ENCODE measurements at regions not wholly inside any gene's neighbourhood (a gene's known extent, or its start where the extent isn't known, plus 50 kb on each side); places are given as distances from the start of the nearest gene placed in this dataset.
A peak's percentile ranks its signal among the peaks of the same experiment; 100 is the strongest.

- no peak overlapping the region for H4K8ac ChIP-seq (ENCODE audit: low read length)
Observed at GRCh38 chr7:12028508-12028907, 182.6 kb upstream of the TMEM106B start.

GRCh38 chr7:12030116-12030515 lies 181.0 kb upstream of the TMEM106B start:
- Histone ChIP-seq H3K4me1 (ENCODE audit: control insufficient read depth, insufficient read depth, low read depth, low read length) (peaks cover 4% of the 10 kb centered on the region), H2BK15ac (ENCODE audit: low read depth, poor library complexity, severe bottlenecking) (no peak overlapping the region), H3K4me3 (ENCODE audit: insufficient read depth in 1 of 2, low read depth in 1 of 2, low read length in 2 of 2) (no peak overlapping the region), H3K4me2 (ENCODE audit: low read length, poor library complexity, severe bottlenecking) (no peak overlapping the region), H2BK12ac (ENCODE audit: low read length in 2 of 2) (peak overlapping the region in 1 of 2 experiments; percentile 42), H4K8ac (ENCODE audit: low read length) (no peak overlapping the region), H3K18ac (ENCODE audit: low read depth in 1 of 2, low read length in 2 of 2) (peak overlapping the region; percentile 8 to 30), H2AK5ac (ENCODE audit: low read length, severe bottlenecking) (peak overlapping the region; percentile 94), H3K9ac (ENCODE audit: low read length) (no peak overlapping the region), H3K27me3 (ENCODE audit: control insufficient read depth in 1 of 2, insufficient read depth in 1 of 2, low read length in 2 of 2) (no peaks in the 10 kb centered on the region), H3K14ac (ENCODE audit: low read length in 2 of 2) (no peak overlapping the region), H4K91ac (ENCODE audit: low read length) (peak overlapping the region; percentile 15), H3K79me1 (replicated peaks; ENCODE audit: low read length, poor library complexity, severe bottlenecking) (no peaks in the 10 kb centered on the region), H2AFZ (ENCODE audit: low read depth, low read length) (peak overlapping the region; percentile 93), H3K9me3 (ENCODE audit: control insufficient read depth, low read length) (no peaks in the 10 kb centered on the region), H3K27ac (ENCODE audit: low read length, poor library complexity, severe bottlenecking) (peak overlapping the region; percentile 92), H2BK5ac (ENCODE audit: low read depth, low read length, poor library complexity, severe bottlenecking) (peak overlapping the region; percentile 89), H3K36me3 (ENCODE audit: control insufficient read depth in 1 of 2, insufficient read depth in 2 of 2, low read depth in 1 of 2, low read length in 2 of 2) (no peaks in the 10 kb centered on the region), H2BK120ac (ENCODE audit: low read depth, low read length) (no peak overlapping the region), H3K4ac (ENCODE audit: low read depth in 1 of 2, low read length in 2 of 2) (peak overlapping the region in 1 of 2 experiments; percentile 16), H3K23ac (ENCODE audit: low read length in 2 of 2) (no peak overlapping the region)
- peak; percentile 26 for DNase-seq
- 37% methylated on average over 4 of the region's 5 CpGs for WGBS

More at GRCh38 chr7:12028508-12028907, 182.6 kb upstream of the TMEM106B start:
- no peak overlapping the region for H2BK12ac ChIP-seq (ENCODE audit: low read length in 2 of 2)
- H3K9ac ChIP-seq (ENCODE audit: low read length) = no peak overlapping the region
- no peak overlapping the region for H3K4ac ChIP-seq (ENCODE audit: low read depth in 1 of 2, low read length in 2 of 2)
- H3K79me1 ChIP-seq (replicated peaks; ENCODE audit: low read length, poor library complexity, severe bottlenecking) = no peaks in the 10 kb centered on the region
- H3K14ac ChIP-seq (ENCODE audit: low read length in 2 of 2) = no peak overlapping the region
- H3K4me3 ChIP-seq (ENCODE audit: insufficient read depth in 1 of 2, low read depth in 1 of 2, low read length in 2 of 2) = no peak overlapping the region
- no peaks in the 10 kb centered on the region for H3K27me3 ChIP-seq (ENCODE audit: control insufficient read depth in 1 of 2, insufficient read depth in 1 of 2, low read length in 2 of 2)
- H3K36me3 ChIP-seq (ENCODE audit: control insufficient read depth in 1 of 2, insufficient read depth in 2 of 2, low read depth in 1 of 2, low read length in 2 of 2) = no peaks in the 10 kb centered on the region
- 20% methylated on average over 1 of the region's 1 CpG for WGBS
- no peak overlapping the region for H3K23ac ChIP-seq (ENCODE audit: low read length in 2 of 2)
- peak; percentile 24 for DNase-seq
- H2AFZ ChIP-seq (ENCODE audit: low read depth, low read length) = no peak overlapping the region
- H3K18ac ChIP-seq (ENCODE audit: low read depth in 1 of 2, low read length in 2 of 2) = no peak overlapping the region
- H4K91ac ChIP-seq (ENCODE audit: low read length) = no peak overlapping the region
- H2BK120ac ChIP-seq (ENCODE audit: low read depth, low read length) = no peak overlapping the region
- peaks cover 4% of the 10 kb centered on the region for H3K4me1 ChIP-seq (ENCODE audit: control insufficient read depth, insufficient read depth, low read depth, low read length)
- no peak overlapping the region for H3K4me2 ChIP-seq (ENCODE audit: low read length, poor library complexity, severe bottlenecking)
- peak overlapping the region; percentile 81 for H2BK5ac ChIP-seq (ENCODE audit: low read depth, low read length, poor library complexity, severe bottlenecking)
- no peak overlapping the region for H2AK5ac ChIP-seq (ENCODE audit: low read length, severe bottlenecking)
- H3K27ac ChIP-seq (ENCODE audit: low read length, poor library complexity, severe bottlenecking) = peak overlapping the region; percentile 57
- H2BK15ac ChIP-seq (ENCODE audit: low read depth, poor library complexity, severe bottlenecking) = no peak overlapping the region
- H3K9me3 ChIP-seq (ENCODE audit: control insufficient read depth, low read length) = no peaks in the 10 kb centered on the region

GRCh38 chr7:12031186-12031585 lies 179.9 kb upstream of the TMEM106B start:
- Histone ChIP-seq H3K4me3 (ENCODE audit: insufficient read depth in 1 of 2, low read depth in 1 of 2, low read length in 2 of 2) (no peak overlapping the region), H2BK120ac (ENCODE audit: low read depth, low read length) (no peak overlapping the region), H3K9ac (ENCODE audit: low read length) (no peak overlapping the region), H4K91ac (ENCODE audit: low read length) (no peak overlapping the region), H3K27ac (ENCODE audit: low read length, poor library complexity, severe bottlenecking) (peak overlapping the region; percentile 89), H3K27me3 (ENCODE audit: control insufficient read depth in 1 of 2, insufficient read depth in 1 of 2, low read length in 2 of 2) (no peaks in the 10 kb centered on the region), H2AK5ac (ENCODE audit: low read length, severe bottlenecking) (no peak overlapping the region), H2BK5ac (ENCODE audit: low read depth, low read length, poor library complexity, severe bottlenecking) (no peak overlapping the region), H3K9me3 (ENCODE audit: control insufficient read depth, low read length) (no peaks in the 10 kb centered on the region), H3K23ac (ENCODE audit: low read length in 2 of 2) (no peak overlapping the region), H3K4me1 (ENCODE audit: control insufficient read depth, insufficient read depth, low read depth, low read length) (peaks cover 4% of the 10 kb centered on the region), H3K79me1 (replicated peaks; ENCODE audit: low read length, poor library complexity, severe bottlenecking) (no peaks in the 10 kb centered on the region), H2AFZ (ENCODE audit: low read depth, low read length) (no peak overlapping the region), H3K36me3 (ENCODE audit: control insufficient read depth in 1 of 2, insufficient read depth in 2 of 2, low read depth in 1 of 2, low read length in 2 of 2) (no peaks in the 10 kb centered on the region), H2BK12ac (ENCODE audit: low read length in 2 of 2) (no peak overlapping the region), H3K18ac (ENCODE audit: low read depth in 1 of 2, low read length in 2 of 2) (no peak overlapping the region), H3K4ac (ENCODE audit: low read depth in 1 of 2, low read length in 2 of 2) (no peak overlapping the region), H3K14ac (ENCODE audit: low read length in 2 of 2) (no peak overlapping the region), H2BK15ac (ENCODE audit: low read depth, poor library complexity, severe bottlenecking) (no peak overlapping the region), H3K4me2 (ENCODE audit: low read length, poor library complexity, severe bottlenecking) (no peak overlapping the region), H4K8ac (ENCODE audit: low read length) (no peak overlapping the region)
- DNase-seq = no peak
- whole genome bisulfite sequencing = no CpG with 5 or more reads among the region's 1 CpG

GRCh38 chr7:12031638-12032037 lies 179.5 kb upstream of the TMEM106B start:
- Histone ChIP-seq H2BK15ac (ENCODE audit: low read depth, poor library complexity, severe bottlenecking) (no peak overlapping the region), H2BK12ac (ENCODE audit: low read length in 2 of 2) (no peak overlapping the region), H4K8ac (ENCODE audit: low read length) (no peak overlapping the region), H3K4me3 (ENCODE audit: insufficient read depth in 1 of 2, low read depth in 1 of 2, low read length in 2 of 2) (no peak overlapping the region), H3K14ac (ENCODE audit: low read length in 2 of 2) (no peak overlapping the region), H3K9me3 (ENCODE audit: control insufficient read depth, low read length) (no peaks in the 10 kb centered on the region), H3K23ac (ENCODE audit: low read length in 2 of 2) (no peak overlapping the region), H2AK5ac (ENCODE audit: low read length, severe bottlenecking) (no peak overlapping the region), H3K79me1 (replicated peaks; ENCODE audit: low read length, poor library complexity, severe bottlenecking) (no peaks in the 10 kb centered on the region), H3K9ac (ENCODE audit: low read length) (no peak overlapping the region), H3K18ac (ENCODE audit: low read depth in 1 of 2, low read length in 2 of 2) (no peak overlapping the region), H2BK120ac (ENCODE audit: low read depth, low read length) (no peak overlapping the region), H4K91ac (ENCODE audit: low read length) (no peak overlapping the region), H2AFZ (ENCODE audit: low read depth, low read length) (no peak overlapping the region), H3K4me2 (ENCODE audit: low read length, poor library complexity, severe bottlenecking) (no peak overlapping the region), H3K27ac (ENCODE audit: low read length, poor library complexity, severe bottlenecking) (peak overlapping the region; percentile 68), H3K4me1 (ENCODE audit: control insufficient read depth, insufficient read depth, low read depth, low read length) (peaks cover 4% of the 10 kb centered on the region), H3K27me3 (ENCODE audit: control insufficient read depth in 1 of 2, insufficient read depth in 1 of 2, low read length in 2 of 2) (no peaks in the 10 kb centered on the region), H2BK5ac (ENCODE audit: low read depth, low read length, poor library complexity, severe bottlenecking) (no peak overlapping the region), H3K36me3 (ENCODE audit: control insufficient read depth in 1 of 2, insufficient read depth in 2 of 2, low read depth in 1 of 2, low read length in 2 of 2) (no peaks in the 10 kb centered on the region), H3K4ac (ENCODE audit: low read depth in 1 of 2, low read length in 2 of 2) (no peak overlapping the region)
- peak; percentile 38 for DNase-seq

Measured in mesenchymal stem cell (in vitro differentiated cells and primary cell).